Ovary (tissue), 7 donors: ENCODE measurements at regions not wholly inside any gene's neighbourhood (a gene's known extent, or its start where the extent isn't known, plus 50 kb on each side); places are given as distances from the start of the nearest gene placed in this dataset.

Experiments used
- DNase-seq, 5 donors: peaks; one replicate each; pipeline ENCODE4 v3.0.0-alpha.2; 2019 to 2020
- H3K27ac ChIP-seq, 2 donors: fragments of 200-600 bp; one replicate each; pipeline versions ENCODE4 v1.5.1 to v1.8.0; 2019 to 2022
- H3K27me3 ChIP-seq: fragments of 200-600 bp; one replicate; pipeline ENCODE4 v1.8.0; 2022
- H3K36me3 ChIP-seq: fragments of 200-600 bp; sonication (generic); one replicate; pipeline ENCODE4 v1.5.1; 2019
- H3K4me1 ChIP-seq: one replicate; pipeline ENCODE4 v1.8.1; 2013; ENCODE audit warnings: mild to moderate bottlenecking, moderate library complexity; ENCODE audit not compliant: insufficient read depth
- H3K4me3 ChIP-seq: fragments of 200-600 bp; sonication (generic); one replicate; pipeline ENCODE4 v1.5.1; 2017
- H3K9me3 ChIP-seq, 2 donors: fragments of 200-600 bp in 1 of 2; sonication (generic) in 1 of 2; one replicate each; pipeline versions ENCODE4 v1.5.1 to v1.8.1; 2013 to 2019; ENCODE audit warnings: mild to moderate bottlenecking in 1 of 2, moderate library complexity in 1 of 2
- CTCF ChIP-seq, 3 donors: fragments of 450-650 bp in 2 of 3; fragments of 200-600 bp in 1 of 3; IDR thresholded peaks; one replicate each; pipeline versions ENCODE4 v1.5.1 to v1.8.0; 2016 to 2022; ENCODE audit warnings: antibody characterized with exemption in 3 of 3, mild to moderate bottlenecking in 1 of 3
- EP300 ChIP-seq: sonication (generic); formaldehyde crosslinking; IDR thresholded peaks from one replicate; pipeline ENCODE4 v1.6.1; 2017; ENCODE audit warnings: antibody characterized with exemption
- POLR2A ChIP-seq: fragments of 450-650 bp; IDR thresholded peaks from one replicate; pipeline ENCODE4 v1.6.1; 2017; ENCODE audit warnings: antibody characterized with exemption, mild to moderate bottlenecking, moderate library complexity
- WGBS, 3 donors: extraction: QIAGEN DNeasy Blood & Tissue Kit in 1 of 3; methylation state at CpG; one replicate each; pipeline versions ENCODE4 v1.1.5 to v1.1.7; 2013 to 2017; 5-methylcytosine and 5-hydroxymethylcytosine counted together
- intact Hi-C, 4 donors: fragments of 100-400 bp; cut with DNase I; formaldehyde crosslinking; loops; one replicate each; pipeline versions ENCODE4 v1.11.0 to v1.15.1; 2022 to 2023
- donor health status: DM: no; HTN: no; CAD: no; lungs with moderate emphysema.
- donor health status: DM: no; HTN: no; CAD: no.
- donor health status: Bipolar disorder and iron deficiency.
- donor health status: DM: no; HTN: no; CAD: no.
- donor health status: DM: yes; HTN: yes; CAD: no.

- Histone ChIP-seq H3K9me3 (no peaks in the 10 kb centered on the region), H3K27me3 (no peaks in the 10 kb centered on the region), H3K4me1 (no peaks in the 10 kb centered on the region), H3K27ac (no peak overlapping the region), H3K4me3 (no peak overlapping the region), H3K36me3 (no peaks in the 10 kb centered on the region)
- 15 to 26% (median 17%) methylated on average over 4 of the region's 4 CpGs for WGBS, 3 donors
- no peak for TF ChIP-seq EP300
- no peak for DNase-seq
- intact Hi-C loops, result no loop called here
Measured at GRCh38 chr12:84089356-84089755, 823.2 kb downstream of the SLC6A15 start.

GRCh38 chr12:84085046-84085445 lies 827.6 kb downstream of the SLC6A15 start:
- H3K36me3 ChIP-seq, result no peaks in the 10 kb centered on the region
- H3K4me3 ChIP-seq, result no peak overlapping the region
- no peak for DNase-seq
- TF ChIP-seq CTCF (IDR thresholded peaks at IDR 0.05) (no peak), EP300 (no peak), POLR2A (no peak)
- intact Hi-C loops, result no loop called here
- no peaks in the 10 kb centered on the region for H3K27me3 ChIP-seq
- no peaks in the 10 kb centered on the region for H3K4me1 ChIP-seq
- WGBS, 3 donors, result 10 to 32% (median 14%) methylated on average over 3 of the region's 3 CpGs
- no peak overlapping the region for H3K27ac ChIP-seq
- no peaks in the 10 kb centered on the region for H3K9me3 ChIP-seq

- no peaks in the 10 kb centered on the region for H3K27me3 ChIP-seq
- H3K9me3 ChIP-seq, result no peaks in the 10 kb centered on the region
- no peak overlapping the region for H3K27ac ChIP-seq
- intact Hi-C loops, result no loop called here
- TF ChIP-seq POLR2A (no peak), CTCF (IDR thresholded peaks at IDR 0.05) (no peak), EP300 (no peak)
- H3K4me3 ChIP-seq, result no peak overlapping the region
- H3K4me1 ChIP-seq, result no peaks in the 10 kb centered on the region
- 92 to 95% (median 93%) methylated on average over 1 of the region's 1 CpG for WGBS, 3 donors
- DNase-seq, result no peak
- H3K36me3 ChIP-seq, result no peaks in the 10 kb centered on the region
Measured at GRCh38 chr12:84079626-84080025, 833.0 kb downstream of the SLC6A15 start.

- intact Hi-C loops, result no loop called here
- H3K27ac ChIP-seq, result no peak overlapping the region
- H3K36me3 ChIP-seq, result no peaks in the 10 kb centered on the region
- TF ChIP-seq POLR2A, result no peak
- TF ChIP-seq EP300, result no peak
- TF ChIP-seq CTCF (IDR thresholded peaks at IDR 0.05), result no peak
- no peaks in the 10 kb centered on the region for H3K4me1 ChIP-seq
- no peaks in the 10 kb centered on the region for H3K27me3 ChIP-seq
- no peak overlapping the region for H3K4me3 ChIP-seq
- H3K9me3 ChIP-seq, result no peaks in the 10 kb centered on the region
- DNase-seq, result no peak
Measured at GRCh38 chr12:84077679-84078078, 834.9 kb downstream of the SLC6A15 start.

GRCh38 chr12:84075991-84076390 lies 836.6 kb downstream of the SLC6A15 start:
- H3K27ac ChIP-seq, result no peak overlapping the region
- no peak for DNase-seq
- H3K36me3 ChIP-seq, result no peaks in the 10 kb centered on the region
- no peaks in the 10 kb centered on the region for H3K4me1 ChIP-seq
- H3K9me3 ChIP-seq, result no peaks in the 10 kb centered on the region
- H3K27me3 ChIP-seq, result no peaks in the 10 kb centered on the region
- TF ChIP-seq CTCF (IDR thresholded peaks at IDR 0.05), result no peak
- no peak for TF ChIP-seq EP300
- TF ChIP-seq POLR2A, result no peak
- no peak overlapping the region for H3K4me3 ChIP-seq
- WGBS, 3 donors, result 30 to 70% (median 65%) methylated on average over 1 of the region's 1 CpG
- intact Hi-C loops, result no loop called here
